ENCODE measurements at regions not wholly inside any gene's neighbourhood (a gene's known extent, or its start where the extent isn't known, plus 50 kb on each side); places are given as distances from the start of the nearest gene placed in this dataset.

DNA sequence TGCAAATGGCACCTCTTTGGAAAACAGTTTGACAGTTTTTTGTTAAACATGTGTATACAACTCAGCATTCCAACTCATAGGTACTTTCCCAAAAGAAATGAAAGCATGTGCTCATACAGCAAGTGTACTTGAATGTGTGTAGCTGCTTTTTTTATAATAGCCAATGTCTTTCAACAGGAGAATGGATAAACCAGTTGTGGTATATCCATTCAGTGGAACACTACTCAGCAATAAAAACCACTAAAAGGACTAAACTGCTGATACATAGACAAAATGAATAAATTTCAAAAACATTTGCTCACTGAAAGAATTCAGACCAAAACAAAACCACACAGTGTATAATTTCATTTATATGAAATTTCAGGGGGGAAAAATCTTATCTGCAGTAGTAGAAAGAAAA, 267.3 kb downstream of the NR2F1-AS1 start:
- DNase-seq: no peak

DNA sequence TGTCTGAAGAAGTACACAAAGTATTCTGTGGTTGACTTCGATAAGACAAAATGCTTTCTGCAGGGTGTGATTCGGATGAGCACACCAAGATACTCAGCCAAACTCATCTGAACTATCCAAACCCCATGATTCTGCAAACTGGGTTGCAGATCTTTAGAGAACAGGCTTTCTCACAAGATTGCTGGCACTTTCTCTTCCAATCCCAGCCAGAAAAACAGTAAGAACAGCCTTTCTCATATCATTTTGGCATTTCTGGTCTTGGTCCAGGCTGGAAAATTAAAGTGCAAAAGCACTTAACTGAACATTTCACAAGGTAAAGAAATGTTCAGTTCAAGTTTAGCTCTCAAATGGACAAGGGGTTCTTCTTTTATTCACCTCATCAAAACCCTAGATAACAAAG, 269.1 kb downstream of the NR2F1-AS1 start:
- no peak for DNase-seq

DNA sequence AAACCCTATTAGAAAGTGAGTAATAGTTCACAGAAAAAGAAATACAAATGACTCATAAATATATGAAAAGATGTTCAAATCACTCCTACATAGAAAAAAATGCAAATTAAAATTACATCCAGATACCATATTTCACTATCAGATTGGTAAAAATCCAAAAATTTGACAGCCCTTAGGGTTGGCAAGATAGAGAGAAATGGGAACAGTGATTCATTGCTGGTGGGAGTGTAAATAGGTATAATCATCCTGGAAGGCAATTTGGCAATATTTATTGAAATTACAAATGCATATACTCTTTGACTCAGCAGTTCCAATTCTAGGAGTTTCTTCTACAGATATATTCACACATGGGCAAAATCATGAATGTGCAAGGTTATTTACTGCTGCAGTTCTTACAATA, 273.5 kb downstream of the NR2F1-AS1 start:
- no peak for DNase-seq

DNA sequence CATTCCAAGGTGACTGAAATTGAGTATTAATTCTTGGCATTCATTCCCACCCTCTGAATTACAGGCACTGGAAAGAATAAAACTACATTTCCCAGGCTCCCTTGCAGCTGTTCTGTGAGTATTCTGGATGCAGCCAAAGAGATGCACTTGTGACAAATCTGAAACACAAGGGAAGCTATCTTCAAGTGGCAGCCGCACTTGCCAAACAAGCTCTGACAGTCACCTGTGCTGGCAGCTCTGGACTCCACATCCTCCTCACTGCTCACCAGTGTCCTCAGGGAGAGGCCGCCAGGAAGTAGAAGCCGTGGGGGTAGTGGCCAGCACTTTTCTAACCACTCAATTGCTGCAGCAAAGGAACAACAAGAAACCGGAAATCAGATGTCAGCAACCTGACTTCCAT, 275.0 kb downstream of the NR2F1-AS1 start:
- DNase-seq: no peak

DNA sequence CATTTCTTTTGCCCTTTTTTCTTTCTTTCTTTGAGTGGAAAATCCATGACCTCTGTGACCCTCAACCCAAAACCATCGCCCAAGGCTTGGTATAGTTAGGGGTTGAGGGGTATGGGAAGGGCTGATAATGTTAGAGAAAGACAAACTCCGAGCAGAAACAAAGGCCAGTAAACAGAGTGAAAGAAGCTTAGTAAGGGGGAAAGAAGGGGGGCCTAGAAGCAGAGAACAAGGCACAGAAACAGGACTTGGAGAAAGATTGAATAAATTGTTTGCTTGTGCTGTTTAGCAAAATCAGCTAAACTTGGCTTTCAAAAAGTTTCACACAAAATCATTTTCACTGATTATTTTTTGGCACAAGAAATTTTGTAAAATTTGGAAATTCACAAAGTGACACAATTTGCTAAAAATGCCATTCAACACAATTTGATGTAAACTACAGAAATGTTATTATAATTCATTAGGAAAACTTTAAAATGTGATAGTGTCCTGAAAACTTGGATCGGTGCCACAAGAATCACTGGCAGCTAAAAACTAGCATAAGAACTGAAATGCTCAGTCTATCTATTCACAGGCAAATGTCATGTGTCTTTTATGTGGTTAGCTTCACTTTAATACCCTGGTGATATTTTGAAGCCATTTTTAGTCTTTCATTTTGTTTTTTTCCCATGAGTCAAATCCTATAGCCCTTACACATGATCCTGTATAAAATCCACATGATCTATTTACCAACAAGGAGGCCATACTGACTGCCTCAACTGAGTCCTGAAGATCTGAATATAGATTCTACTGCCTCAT, 276.4 kb downstream of the NR2F1-AS1 start:
- no peak for DNase-seq

DNA sequence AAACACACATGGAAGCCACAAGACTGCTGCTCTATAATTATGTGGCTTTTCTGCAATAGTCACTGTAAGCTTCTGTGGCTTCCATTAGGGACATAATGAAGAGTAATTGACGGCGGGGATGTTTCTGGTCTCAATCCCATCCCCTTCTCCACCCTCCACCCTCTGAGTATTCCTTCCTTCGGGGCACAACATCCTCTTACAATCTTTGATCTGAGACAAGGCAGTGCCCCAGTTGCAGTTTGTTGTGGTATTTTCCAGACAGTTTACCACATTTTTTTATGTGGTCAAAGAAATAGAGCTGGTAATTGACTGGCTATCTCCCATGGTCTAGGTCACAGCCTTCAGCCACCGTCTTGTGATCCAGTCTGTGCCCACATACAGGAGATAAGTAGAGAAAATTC, 277.7 kb downstream of the NR2F1-AS1 start:
- DNase-seq: no peak

DNA sequence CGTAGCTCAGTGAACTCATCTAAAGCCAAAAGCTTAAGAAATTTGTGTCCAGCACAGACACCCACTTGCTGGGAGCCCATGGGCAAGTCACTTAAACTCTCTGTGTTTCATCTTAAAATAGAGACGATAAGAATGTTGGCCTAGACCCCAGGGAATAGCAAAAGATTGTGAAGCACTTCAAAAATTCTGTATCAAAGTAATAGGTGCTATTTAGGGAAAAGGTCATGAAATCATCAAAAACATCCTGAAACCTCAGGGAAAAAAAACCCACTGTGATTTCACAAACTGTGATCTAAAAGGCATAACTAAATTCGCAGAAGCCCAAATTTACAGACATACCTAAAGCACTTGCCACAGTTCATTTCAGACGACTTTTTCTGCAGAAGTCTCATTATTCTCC, 278.3 kb downstream of the NR2F1-AS1 start:
- no peak for DNase-seq

DNA sequence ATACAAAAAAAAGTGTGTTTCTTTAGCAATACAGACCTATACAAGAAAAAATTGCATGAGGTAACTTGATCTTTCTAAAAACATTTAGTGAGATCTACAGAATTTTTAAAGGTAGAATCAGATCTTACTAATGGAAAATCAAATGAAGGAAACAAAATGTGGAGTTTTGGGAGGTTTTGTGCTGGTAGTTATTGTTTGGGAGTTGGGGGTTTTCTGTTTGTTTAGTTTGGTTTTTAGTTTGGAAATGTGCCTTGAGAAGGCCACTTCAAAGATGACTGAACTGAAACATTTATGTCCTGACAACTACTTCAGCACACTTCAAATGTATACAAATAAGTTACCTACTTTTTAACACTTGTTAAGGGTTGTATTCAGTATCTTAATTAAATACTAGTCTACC, 280.1 kb downstream of the NR2F1-AS1 start:
- DNase-seq: no peak

DNA sequence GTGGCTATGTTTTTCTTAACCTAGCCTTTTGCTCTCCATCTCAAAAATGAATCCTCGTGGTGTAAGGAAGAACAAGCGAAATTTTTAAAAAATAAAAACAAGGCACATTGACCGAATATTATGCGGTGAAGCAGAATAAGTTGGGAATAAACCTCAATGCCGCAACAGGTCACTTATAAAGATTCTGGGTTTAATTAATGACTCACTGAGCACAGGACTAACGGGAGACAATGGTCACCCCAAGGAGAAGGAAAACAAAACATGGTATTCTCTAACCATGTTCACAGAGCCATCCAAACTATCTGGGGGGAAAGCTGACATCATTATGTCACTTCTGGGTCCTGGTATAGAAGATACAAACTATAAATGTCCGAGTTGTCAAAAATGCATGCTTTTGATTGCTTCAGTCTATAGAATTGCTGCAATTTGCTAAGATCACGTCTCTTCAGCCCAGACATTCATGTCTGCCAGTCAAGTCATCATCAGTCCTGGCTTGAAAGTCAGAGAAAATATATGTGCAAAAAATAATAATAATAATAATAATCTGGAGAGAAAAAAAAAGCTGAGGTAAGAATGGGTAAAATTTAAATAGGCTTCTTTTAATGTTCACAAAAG, 280.6 kb downstream of the NR2F1-AS1 start:
- DNase-seq: no peak

DNA sequence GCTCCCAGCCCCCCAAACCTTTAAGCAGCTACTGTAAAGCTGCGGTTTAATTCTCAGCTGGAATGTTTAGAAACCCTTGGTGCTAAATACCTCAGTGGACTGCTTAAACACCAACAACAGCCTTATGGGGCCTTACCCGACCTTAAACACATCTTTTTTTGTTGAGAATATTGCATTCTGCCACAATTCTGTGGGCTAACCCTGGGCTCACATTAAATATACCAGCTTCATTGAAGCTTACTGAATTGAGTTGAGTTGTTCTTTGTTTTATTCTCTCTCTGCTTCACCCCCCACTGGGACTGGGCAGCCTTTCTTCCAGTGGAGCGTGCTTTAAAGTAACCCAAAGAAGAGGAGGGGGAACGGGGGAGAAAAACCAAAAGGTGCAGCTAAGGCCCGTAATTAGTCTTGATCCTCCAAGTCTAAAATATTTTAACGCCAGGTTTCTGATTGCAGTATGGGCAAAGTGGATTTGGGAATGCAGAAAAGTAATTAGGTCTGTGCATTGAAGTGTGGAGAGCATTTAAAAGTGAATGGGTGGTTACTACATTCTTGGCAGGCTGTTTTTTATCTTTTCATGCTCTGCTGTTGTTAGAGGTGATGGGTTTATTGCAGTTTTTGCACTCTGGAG, 281.2 kb downstream of the NR2F1-AS1 start:
- DNase-seq: no peak

DNA sequence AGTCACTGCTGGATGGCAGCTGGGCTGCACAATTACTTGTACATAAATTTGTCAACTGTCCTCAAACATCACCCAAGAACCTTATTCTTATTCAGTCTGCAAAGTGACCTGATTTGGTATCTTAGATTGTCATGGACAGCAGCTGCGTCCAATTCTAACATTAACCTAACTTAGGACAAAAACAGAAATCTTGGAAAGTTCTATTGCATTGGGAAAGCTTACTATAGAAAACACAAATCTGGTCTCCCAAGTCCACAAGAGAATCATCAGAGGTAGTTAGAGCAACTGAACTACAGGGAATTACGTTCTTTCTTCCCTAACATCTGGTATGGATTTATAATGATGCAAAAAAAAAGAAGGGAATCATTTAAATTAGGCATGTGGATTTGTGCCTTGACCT, 283.9 kb downstream of the NR2F1-AS1 start:
- no peak for DNase-seq

DNA sequence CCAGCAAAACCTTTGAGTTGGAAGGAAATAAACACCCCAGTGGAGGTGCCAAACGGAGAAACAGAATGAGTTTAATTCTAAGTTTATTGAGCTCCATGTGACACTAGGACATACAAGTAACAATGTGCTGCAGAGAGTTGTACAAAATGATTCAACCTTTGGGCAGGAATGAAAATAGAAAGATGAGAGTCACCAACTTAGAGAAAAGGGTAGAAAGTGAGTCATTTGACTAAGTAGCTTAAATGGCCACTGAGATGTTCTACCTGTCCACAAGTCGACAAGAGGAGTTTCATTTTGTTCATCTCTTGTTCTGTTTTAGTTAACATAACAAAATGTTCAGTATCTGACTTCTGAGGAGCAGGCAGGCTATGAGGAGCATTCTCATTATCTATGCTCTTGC, 284.7 kb downstream of the NR2F1-AS1 start:
- no peak for DNase-seq

DNA sequence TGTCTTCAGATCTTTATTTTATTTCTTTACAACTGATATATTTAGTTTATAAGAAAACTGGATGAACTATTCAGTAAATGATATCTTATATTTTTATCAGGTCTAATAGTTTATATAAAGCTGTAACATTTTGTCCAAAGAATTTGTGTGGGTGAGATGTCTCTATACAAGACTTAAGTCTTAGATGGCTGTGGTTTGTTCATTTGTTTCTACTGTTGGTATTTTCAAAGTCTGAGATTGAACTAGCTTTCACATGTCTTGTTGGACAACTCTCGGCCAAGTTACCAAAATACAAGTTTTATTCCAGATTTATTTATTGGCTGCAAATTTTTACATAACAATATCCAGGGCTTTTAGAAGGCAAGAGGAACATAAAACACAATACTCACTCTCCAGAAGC, 286.0 kb downstream of the NR2F1-AS1 start:
- DNase-seq: no peak

DNA sequence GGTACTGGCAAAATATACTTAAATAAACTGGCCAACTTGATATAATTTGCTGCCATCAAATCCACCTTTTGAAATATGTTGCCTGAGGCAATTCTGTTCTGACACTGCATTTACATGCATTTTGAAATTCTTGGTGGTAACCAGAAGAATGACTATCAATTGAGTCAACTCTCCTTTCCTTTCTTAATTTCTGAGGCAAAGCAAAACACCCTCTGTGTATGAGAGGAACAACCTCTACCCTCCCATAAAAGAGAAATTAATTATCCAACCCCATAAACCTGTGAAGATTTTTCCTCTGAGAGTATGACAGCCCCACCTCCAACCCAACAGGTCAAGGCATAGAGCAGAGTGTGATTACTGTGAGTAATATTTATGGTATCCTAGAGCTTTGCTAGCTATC, 286.8 kb downstream of the NR2F1-AS1 start:
- no peak for DNase-seq

DNA sequence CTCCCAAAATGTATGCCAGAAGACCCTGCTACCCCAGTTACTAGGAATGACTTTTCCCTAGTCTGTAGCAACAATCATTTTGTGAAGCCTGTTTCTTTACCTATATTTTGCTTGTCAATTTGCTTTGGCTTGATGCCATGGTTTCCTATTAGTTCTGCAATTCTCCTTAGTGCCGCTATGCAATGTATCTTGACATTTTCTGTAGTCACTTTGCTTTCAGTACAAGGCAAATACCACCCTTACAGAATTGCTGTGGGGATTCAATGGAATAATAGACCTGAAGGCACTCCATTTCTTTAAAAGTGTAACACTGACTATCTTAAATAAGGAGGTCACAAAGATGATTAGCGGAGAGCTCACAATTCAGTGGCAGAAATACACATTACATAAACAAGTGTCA, 291.1 kb downstream of the NR2F1-AS1 start:
- no peak for DNase-seq

DNA sequence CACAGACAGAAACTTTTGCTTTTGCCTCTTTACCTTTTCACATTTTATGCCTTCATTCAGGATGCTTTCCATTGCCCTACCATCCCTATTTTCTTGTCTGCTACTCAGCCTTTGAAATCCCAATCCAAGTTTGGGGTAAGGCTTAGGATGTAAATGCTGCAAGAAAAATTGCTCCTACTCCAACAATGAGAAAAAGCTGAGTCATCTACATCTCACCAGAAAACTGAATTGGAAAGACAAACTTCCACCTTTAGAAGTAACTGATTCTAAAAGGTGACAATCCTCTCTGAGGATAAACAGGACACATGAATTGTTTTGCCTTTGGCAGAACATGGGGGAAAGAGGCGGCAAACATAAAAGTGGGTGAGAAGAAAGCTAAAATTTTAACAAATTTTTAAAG, 295.6 kb downstream of the NR2F1-AS1 start:
- DNase-seq: no peak

DNA sequence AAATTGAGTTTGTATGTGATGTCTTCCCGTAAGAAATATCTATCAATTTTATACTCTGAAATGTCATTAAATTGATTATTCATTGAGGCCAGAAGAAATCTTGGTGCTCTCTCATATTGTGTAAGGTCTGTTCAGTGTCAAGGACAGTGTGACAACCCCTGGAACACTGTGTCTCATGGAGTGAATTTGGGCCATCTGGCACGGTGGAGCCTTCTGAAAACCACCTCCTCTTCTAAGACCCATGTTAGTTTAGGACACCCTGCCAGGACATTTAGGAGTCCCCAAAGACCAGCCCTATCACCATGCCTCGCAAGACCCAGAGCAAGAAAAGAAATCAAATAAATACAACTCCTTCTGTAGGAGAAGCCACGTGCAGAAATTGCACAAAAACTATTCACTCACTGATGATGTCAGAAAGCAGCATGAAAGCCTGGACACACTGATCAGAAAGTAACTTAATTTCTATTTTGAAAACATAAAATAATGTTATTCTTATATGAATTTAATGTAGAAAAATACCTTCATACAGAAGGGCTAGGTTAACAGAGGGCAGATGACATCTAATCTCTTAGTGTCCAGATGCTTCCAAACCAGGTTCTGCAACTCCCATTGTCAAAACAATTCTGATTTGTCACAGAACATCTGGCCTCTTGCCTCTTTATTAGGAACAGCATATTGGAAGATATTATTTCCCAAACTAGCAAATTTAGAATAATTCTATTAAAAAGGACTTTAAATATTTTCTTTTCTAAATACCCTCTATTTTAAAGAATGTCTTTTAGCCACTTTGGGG, 298.8 kb downstream of the NR2F1-AS1 start:
- no peak for DNase-seq

DNA sequence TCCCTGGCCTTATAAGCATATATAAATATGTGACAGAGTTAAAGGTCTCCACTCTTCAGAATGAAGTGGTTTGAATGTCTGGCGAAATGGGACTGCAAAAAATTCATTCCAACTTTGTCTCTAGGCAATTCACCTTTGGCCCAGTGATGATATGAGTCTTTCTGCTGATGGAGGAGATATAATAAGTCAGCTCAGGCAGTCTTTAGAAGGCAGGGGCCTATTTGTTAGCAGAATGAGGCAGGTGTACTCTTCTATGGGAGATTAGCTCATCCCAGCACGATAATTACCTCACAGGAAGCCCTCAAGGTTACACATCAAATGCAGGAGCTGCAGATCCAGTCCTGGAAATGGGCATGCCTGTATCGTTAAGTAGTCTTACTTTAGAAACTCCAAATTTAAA, 300.5 kb downstream of the NR2F1-AS1 start:
- DNase-seq: no peak

DNA sequence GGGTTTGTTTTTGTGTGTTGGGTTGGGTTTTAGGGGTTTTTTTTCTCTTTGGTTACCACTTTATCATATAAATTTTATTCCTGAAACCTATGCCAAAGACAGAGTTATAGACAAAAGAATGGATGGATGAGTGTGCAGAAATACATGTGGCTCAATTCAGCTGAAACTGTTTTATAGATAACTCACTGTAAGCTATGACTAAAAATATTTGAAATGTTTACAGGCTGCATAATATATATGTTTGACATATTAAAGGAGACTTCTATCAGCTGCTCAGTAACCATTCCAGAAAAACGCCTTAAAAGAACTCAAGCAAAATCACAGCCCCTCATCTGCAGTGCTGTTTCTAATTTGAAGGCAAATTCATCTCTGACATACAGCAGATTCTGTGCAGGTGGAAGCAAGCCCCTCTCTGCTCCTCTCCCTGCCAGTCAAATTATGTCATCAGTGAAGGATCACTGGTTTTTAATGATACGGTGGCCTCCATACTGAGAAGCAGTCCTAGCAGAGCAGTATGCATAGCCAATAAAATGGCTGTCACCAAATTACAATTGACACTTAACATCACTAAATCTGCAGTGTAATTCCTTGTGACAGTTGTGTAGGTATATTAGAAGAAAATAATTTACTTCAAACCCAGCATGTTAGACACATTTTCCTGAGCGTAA, 301.6 kb downstream of the NR2F1-AS1 start:
- no peak for DNase-seq

DNA sequence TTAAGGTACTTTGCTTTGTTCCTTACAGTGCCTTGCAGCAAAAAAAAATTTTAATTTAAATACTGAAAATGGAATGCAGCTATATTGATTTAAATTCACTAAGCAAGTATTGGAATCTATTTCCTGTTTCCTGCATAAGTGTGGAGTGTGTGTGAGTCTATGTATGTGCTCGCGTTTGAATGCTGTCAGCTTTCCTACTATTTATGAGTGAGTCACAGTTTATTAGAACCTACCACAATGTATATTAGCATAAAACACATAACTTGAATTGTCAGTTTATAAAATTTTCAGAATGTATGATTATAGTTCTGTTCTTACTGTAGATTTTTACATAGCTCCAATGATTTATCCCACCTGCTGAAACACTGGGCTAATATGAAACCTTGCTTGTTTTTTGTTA, 302.1 kb downstream of the NR2F1-AS1 start:
- no peak for DNase-seq

DNA sequence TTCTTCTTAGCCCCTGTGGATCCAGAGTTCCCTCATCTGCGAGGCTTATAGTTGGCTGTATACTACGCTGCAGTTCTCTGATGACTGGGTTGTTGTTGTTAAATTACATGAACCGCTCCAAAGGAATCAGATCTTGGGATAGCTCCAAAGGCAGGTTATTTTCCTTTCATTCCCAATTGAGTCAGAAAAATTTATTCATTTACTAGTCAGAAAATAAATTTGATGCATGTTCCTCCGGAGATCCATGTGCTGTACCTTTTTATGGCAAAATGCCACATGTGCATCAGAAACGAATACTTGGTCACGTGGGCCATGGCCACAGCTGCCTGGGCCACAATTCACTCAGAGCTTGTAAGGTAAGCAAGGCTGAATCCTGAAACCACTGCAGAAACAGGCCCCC, 304.0 kb downstream of the NR2F1-AS1 start:
- no peak for DNase-seq

DNA sequence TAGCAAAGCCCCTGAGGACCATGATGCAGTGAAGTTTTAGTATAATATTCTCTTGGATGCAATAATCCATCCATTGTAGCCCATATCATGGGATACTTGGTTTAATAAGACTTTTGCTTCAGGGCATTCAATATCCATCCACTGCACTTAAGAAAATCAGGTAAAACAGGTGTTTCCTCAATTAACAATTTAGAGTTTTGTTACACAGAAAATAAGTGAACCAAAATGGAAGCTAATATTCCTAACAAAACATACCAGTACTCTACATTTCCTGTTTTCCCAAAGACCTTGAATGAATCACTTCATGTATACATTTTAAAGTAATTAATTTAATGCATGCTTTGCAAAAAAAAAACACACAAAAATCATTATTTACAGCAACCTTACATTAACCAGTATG, 305.6 kb downstream of the NR2F1-AS1 start:
- no peak for DNase-seq

DNA sequence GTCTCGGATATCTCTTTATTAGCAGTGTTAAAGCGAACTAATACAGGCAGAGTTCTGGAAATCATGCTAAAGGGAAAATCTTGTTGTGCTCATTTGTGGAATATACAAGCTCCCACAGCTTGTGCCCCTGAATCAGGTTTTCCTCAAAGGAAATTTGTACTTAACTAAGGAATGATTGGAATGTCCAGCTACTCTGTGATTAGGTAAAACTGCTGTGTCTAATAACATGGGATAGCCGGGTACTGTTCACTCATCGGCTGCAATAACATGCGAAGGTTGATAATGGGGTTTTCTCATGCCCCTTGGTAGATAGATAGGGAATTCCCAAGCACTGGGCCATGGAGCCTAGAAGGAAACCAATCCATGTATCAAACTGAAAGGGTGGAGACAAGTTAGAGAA, 306.7 kb downstream of the NR2F1-AS1 start:
- DNase-seq: no peak
